GM19455 (cell line): ENCODE measurements at regions not wholly inside any gene's neighbourhood (a gene's known extent, or its start where the extent isn't known, plus 50 kb on each side); places are given as distances from the start of the nearest gene placed in this dataset.

Experiments used
- ATAC-seq: cut with Tn5 transposase; IDR thresholded peaks from one replicate; pipeline ENCODE4 v1.9.1; 2021; ENCODE audit not compliant: unreplicated experiment

GRCh38 chr3:182244222-182244971 lies 532.7 kb downstream of the SOX2 start:
- no peak for ATAC-seq

- no peak for ATAC-seq
These were observed 533.3 kb downstream of the SOX2 start for GRCh38 chr3:182245059-182245458.

- ATAC-seq = no peak
These were observed 535.1 kb downstream of the SOX2 start for GRCh38 chr3:182246870-182247269.

- ATAC-seq = no peak
These were observed 536.7 kb downstream of the SOX2 start for GRCh38 chr3:182248349-182248880.

GRCh38 chr3:182252802-182253201 lies 540.5 kb upstream of the ATP11B start:
- ATAC-seq = no peak

GRCh38 chr3:182255158-182255557 lies 538.1 kb upstream of the ATP11B start:
- ATAC-seq = no peak

- ATAC-seq = no peak
These were observed 535.9 kb upstream of the ATP11B start for GRCh38 chr3:182257361-182257760.

- no peak for ATAC-seq
These were observed 534.6 kb upstream of the ATP11B start for GRCh38 chr3:182258538-182259177.

- ATAC-seq = no peak
These were observed 533.7 kb upstream of the ATP11B start for GRCh38 chr3:182259579-182259978.

- ATAC-seq = no peak
These were observed 532.3 kb upstream of the ATP11B start for GRCh38 chr3:182261041-182261440.

- no peak for ATAC-seq
These were observed 524.6 kb upstream of the ATP11B start for GRCh38 chr3:182268711-182269110.

- ATAC-seq = no peak
These were observed 516.8 kb upstream of the ATP11B start for GRCh38 chr3:182276512-182276911.

GRCh38 chr3:182284793-182285192 lies 508.5 kb upstream of the ATP11B start:
- ATAC-seq = no peak

GRCh38 chr3:182292591-182292990 lies 500.7 kb upstream of the ATP11B start:
- no peak for ATAC-seq

GRCh38 chr3:182294256-182294655 lies 499.0 kb upstream of the ATP11B start:
- ATAC-seq = no peak

- ATAC-seq = no peak
These were observed 498.6 kb upstream of the ATP11B start for GRCh38 chr3:182294696-182295095.

GRCh38 chr3:182300266-182300665 lies 493.0 kb upstream of the ATP11B start:
- no peak for ATAC-seq

- no peak for ATAC-seq
These were observed 490.1 kb upstream of the ATP11B start for GRCh38 chr3:182303169-182303568.

- ATAC-seq = no peak
These were observed 487.2 kb upstream of the ATP11B start for GRCh38 chr3:182305881-182306665.

- no peak for ATAC-seq
These were observed 485.0 kb upstream of the ATP11B start for GRCh38 chr3:182308328-182308727.

- no peak for ATAC-seq
These were observed 484.2 kb upstream of the ATP11B start for GRCh38 chr3:182309120-182309519.

GRCh38 chr3:182315313-182315712 lies 478.0 kb upstream of the ATP11B start:
- ATAC-seq = no peak
